OCI-LY3 (cell line): ENCODE measurements at regions not wholly inside any gene's neighbourhood (a gene's known extent, or its start where the extent isn't known, plus 50 kb on each side); places are given as distances from the start of the nearest gene placed in this dataset.

Source experiments
- EZH2phosphoT487 ChIP-seq: fragments of 200-600 bp; shearing (Covaris generic); IDR thresholded peaks from 2 replicates; pipeline ENCODE4 v1.6.1; 2018; ENCODE audit warnings: antibody characterized with exemption, mixed run types, low read depth
- TF ChIP-seq, protein P1 (sequence below): fragments of 200-600, 300-600 bp; sonication (generic); IDR thresholded peaks from 2 replicates; pipeline ENCODE4 v1.5.1; 2014; ENCODE audit warnings: antibody characterized with exemption, low read length, low read depth

GRCh38 chr19:28396287-28396831 lies 816.6 kb downstream of the UQCRFS1 start:
- TF ChIP-seq, protein P1, sequence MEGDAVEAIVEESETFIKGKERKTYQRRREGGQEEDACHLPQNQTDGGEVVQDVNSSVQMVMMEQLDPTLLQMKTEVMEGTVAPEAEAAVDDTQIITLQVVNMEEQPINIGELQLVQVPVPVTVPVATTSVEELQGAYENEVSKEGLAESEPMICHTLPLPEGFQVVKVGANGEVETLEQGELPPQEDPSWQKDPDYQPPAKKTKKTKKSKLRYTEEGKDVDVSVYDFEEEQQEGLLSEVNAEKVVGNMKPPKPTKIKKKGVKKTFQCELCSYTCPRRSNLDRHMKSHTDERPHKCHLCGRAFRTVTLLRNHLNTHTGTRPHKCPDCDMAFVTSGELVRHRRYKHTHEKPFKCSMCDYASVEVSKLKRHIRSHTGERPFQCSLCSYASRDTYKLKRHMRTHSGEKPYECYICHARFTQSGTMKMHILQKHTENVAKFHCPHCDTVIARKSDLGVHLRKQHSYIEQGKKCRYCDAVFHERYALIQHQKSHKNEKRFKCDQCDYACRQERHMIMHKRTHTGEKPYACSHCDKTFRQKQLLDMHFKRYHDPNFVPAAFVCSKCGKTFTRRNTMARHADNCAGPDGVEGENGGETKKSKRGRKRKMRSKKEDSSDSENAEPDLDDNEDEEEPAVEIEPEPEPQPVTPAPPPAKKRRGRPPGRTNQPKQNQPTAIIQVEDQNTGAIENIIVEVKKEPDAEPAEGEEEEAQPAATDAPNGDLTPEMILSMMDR, result no peak
- TF ChIP-seq EZH2phosphoT487, result no peak
